HepG2 (cell line): ENCODE measurements at regions not wholly inside any gene's neighbourhood (a gene's known extent, or its start where the extent isn't known, plus 50 kb on each side); places are given as distances from the start of the nearest gene placed in this dataset.

Experiments used
- ATAC-seq: fragments of 200-7000 bp; cut with Tn5 transposase; 3 replicates; pipeline ENCODE4 v1.9.1; 2020; ENCODE audit warnings: mild to moderate bottlenecking, moderate library complexity
- BruUV-seq: library from RNA; stranded (reverse); fragments of 400-500 nt; replicated peaks from 2 replicates; lab custom pipeline; 2021; lab: Mats Ljungman, UMichigan
- CTCF ChIA-PET: fragments of 300-600 bp; formaldehyde crosslinking; extraction: SDS; loops from one replicate; lab custom pipeline; 2021; ENCODE audit warnings: low total read pairs, inconsistent platforms, low intra/inter-chr PET ratio; lab: Yijun Ruan, JAX
- POLR2A ChIA-PET: fragments of 350-600 bp; sonication (Branson Sonifier 250); formaldehyde crosslinking; loops from one replicate; lab custom pipeline; 2020; ENCODE audit warnings: antibody characterized with exemption, inconsistent platforms; lab: Yijun Ruan, JAX
- DNase-seq: peaks from one replicate; pipeline ENCODE4 v3.0.0-alpha.2; 2015; ENCODE audit warnings: low spot score
- FAIRE-seq: peaks from 3 replicates; lab custom pipeline; 2011; peaks lifted over from hg19 to GRCh38; lab: Jason Lieb, UNC
- H2AFZ ChIP-seq: one replicate; pipeline ENCODE4 v1.6.1; 2011; ENCODE audit warnings: low read length, inconsistent platforms
- H3K27ac ChIP-seq: fragments of 300-600 bp; 3 replicates; pipeline ENCODE4 v1.8.0; 2011; ENCODE audit warnings: mixed run types, mild to moderate bottlenecking, mixed read lengths, low read length, inconsistent platforms; ENCODE audit not compliant: insufficient read depth; ENCODE audit errors: extremely low read length
- H3K27me3 ChIP-seq, 2 experiments: fragments of 200-600 bp in 1 of 2; 2 replicates in 1 of 2; 3 replicates in 1 of 2; pipeline versions ENCODE4 v1.6.0 to v1.8.0; 2011; ENCODE audit warnings: low read length in 2 of 2, mild to moderate bottlenecking in 2 of 2, moderate library complexity in 2 of 2, inconsistent platforms in 1 of 2; ENCODE audit not compliant: insufficient read depth in 2 of 2, control insufficient read depth in 1 of 2
- H3K36me3 ChIP-seq, 2 experiments: fragments of 200-600 bp in 1 of 2; replicated peaks in 1 of 2; 2 replicates in 1 of 2; 3 replicates in 1 of 2; pipeline versions ENCODE4 v1.5.1 to v1.8.0; 2011; ENCODE audit warnings: low read length in 2 of 2, inconsistent platforms in 1 of 2; ENCODE audit not compliant: insufficient read depth in 2 of 2, control insufficient read depth in 1 of 2
- H3K4me1 ChIP-seq: 2 replicates; pipeline ENCODE4 v1.5.1; 2012; ENCODE audit warnings: low read length, inconsistent platforms; ENCODE audit not compliant: insufficient read depth
- H3K4me2 ChIP-seq: 2 replicates; pipeline ENCODE4 v1.6.0; 2011; ENCODE audit warnings: low read depth, low read length, inconsistent platforms
- H3K4me3 ChIP-seq, 3 experiments: fragments of 200-600 bp in 1 of 3; sonication (generic), shearing (Covaris generic) in 1 of 3; replicated peaks in 1 of 3; 2 replicates each; pipeline ENCODE4 v1.5.1; 2011 to 2016; ENCODE audit warnings: low read length in 3 of 3, inconsistent platforms in 2 of 3, low read depth in 2 of 3, mild to moderate bottlenecking in 2 of 3, control low read depth in 1 of 3, mixed read lengths in 1 of 3; ENCODE audit not compliant: insufficient read depth in 1 of 3
- H3K79me2 ChIP-seq: one replicate; pipeline ENCODE4 v1.6.1; 2011; ENCODE audit warnings: low read length, inconsistent platforms; ENCODE audit not compliant: insufficient read depth
- H3K9ac ChIP-seq: 2 replicates; pipeline ENCODE4 v1.6.0; 2011; ENCODE audit warnings: mild to moderate bottlenecking, low read depth, low read length, inconsistent platforms; ENCODE audit not compliant: insufficient read depth
- H3K9me3 ChIP-seq: 2 replicates; pipeline ENCODE4 v1.5.1; 2012; ENCODE audit warnings: mild to moderate bottlenecking, low read length
- H4K20me1 ChIP-seq: 2 replicates; pipeline ENCODE4 v1.6.0; 2011; ENCODE audit warnings: inconsistent platforms, mild to moderate bottlenecking, low read length, moderate library complexity; ENCODE audit not compliant: insufficient read depth
- CBX2 ChIP-seq, 2 experiments: fragments of 200-600 bp in 1 of 2; sonication (generic); formaldehyde crosslinking in 1 of 2; IDR thresholded peaks; 2 replicates each; pipeline versions ENCODE4 v1.7.0 to v1.8.1; 2018 to 2022; ENCODE audit warnings: low read depth in 2 of 2, low read length in 1 of 2, mild to moderate bottlenecking in 1 of 2, missing genetic modification reagents in 1 of 2
- KLF12 ChIP-seq: sonication (generic); formaldehyde crosslinking; IDR thresholded peaks from 2 replicates; pipeline ENCODE4 v1.4.0; 2020; ENCODE audit warnings: missing genetic modification reagents, borderline replicate concordance
- NFYB ChIP-seq: sonication (generic); formaldehyde crosslinking; IDR thresholded peaks from 2 replicates; pipeline ENCODE4 v1.4.0; 2020; ENCODE audit warnings: missing genetic modification reagents
- NR1H2 ChIP-seq: sonication (generic); formaldehyde crosslinking; IDR thresholded peaks from 2 replicates; pipeline ENCODE4 v1.8.1; 2022; ENCODE audit warnings: low read depth, missing genetic modification reagents, borderline replicate concordance
- SNAPC2 ChIP-seq: sonication (generic); formaldehyde crosslinking; IDR thresholded peaks from 2 replicates; pipeline ENCODE4 v1.8.1; 2022; ENCODE audit warnings: mild to moderate bottlenecking, missing genetic modification reagents
- ZMAT3 ChIP-seq: sonication (generic); formaldehyde crosslinking; conservative IDR thresholded peaks from 2 replicates; pipeline ENCODE4 v1.7.0; 2021; ENCODE audit warnings: missing genetic modification reagents
- ZNF432 ChIP-seq: sonication (generic); formaldehyde crosslinking; IDR thresholded peaks from 2 replicates; pipeline ENCODE4 v1.5.0; 2020; ENCODE audit warnings: missing genetic modification reagents, mild to moderate bottlenecking, borderline replicate concordance
- WGBS: methylation state at CpG from one replicate; pipeline ENCODE4 v1.1.6; 2017; ENCODE audit warnings: low lambda C conversion rate; 5-methylcytosine and 5-hydroxymethylcytosine counted together
- in situ Hi-C: cut with HindIII; loops from 2 replicates; pipeline ENCODE4 v1.10.0; 2017; ENCODE audit warnings: low pct_unique_long_range_greater_than_20kb; ENCODE audit not compliant: extremely low pct_ligation_motif_present
- intact Hi-C: fragments of 100-400 bp; cut with micrococcal nuclease; formaldehyde crosslinking; loops from one replicate; pipeline ENCODE4 v1.10.0; 2022; ENCODE audit not compliant: unreplicated experiment
- TF ChIP-seq, protein P1 (sequence below): sonication (generic); formaldehyde crosslinking; IDR thresholded peaks from 2 replicates; pipeline ENCODE4 v1.4.0; 2020; ENCODE audit warnings: missing genetic modification reagents

DNA sequence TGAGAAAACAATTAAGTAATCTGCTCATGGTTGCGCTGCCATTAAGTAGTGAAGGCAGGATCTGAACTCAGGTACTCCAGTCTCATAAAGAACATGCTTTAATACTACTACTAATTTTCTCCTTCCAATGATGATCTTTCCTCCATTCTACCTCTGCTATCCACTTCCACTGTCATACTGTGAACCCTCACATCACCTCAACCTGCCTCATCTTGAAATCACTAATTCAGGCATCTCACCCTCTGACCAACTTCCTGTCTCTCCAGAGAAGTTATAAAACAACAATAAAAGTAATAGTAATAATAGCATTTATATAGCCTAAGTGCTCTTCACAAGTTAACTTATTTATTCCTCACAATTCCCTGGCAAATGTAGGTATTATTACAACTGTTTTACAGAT lies 57.1 kb upstream of the PSMA1 start:
- H3K4me3 ChIP-seq, result no peak overlapping the region
- no peak for DNase-seq
- ChIA-PET CTCF (no interaction called here), POLR2A (no interaction called here)
- H3K27me3 ChIP-seq, result no peaks in the 10 kb centered on the region
- H3K4me2 ChIP-seq, result no peak overlapping the region
- WGBS, result 94% methylated on average over 1 of the region's 1 CpG
- no peaks in the 10 kb centered on the region for H3K9me3 ChIP-seq
- H4K20me1 ChIP-seq, result no peaks in the 10 kb centered on the region
- no TSS peak for BruUV-seq
- no peak for FAIRE-seq
- H3K79me2 ChIP-seq, result no peaks in the 10 kb centered on the region
- no peak for ATAC-seq
- H3K4me1 ChIP-seq, result peaks cover 38% of the 10 kb centered on the region
- in situ Hi-C loops (no loop called here), intact Hi-C loops (no loop called here)
- H3K27ac ChIP-seq, result no peak overlapping the region
- TF ChIP-seq, protein P1, sequence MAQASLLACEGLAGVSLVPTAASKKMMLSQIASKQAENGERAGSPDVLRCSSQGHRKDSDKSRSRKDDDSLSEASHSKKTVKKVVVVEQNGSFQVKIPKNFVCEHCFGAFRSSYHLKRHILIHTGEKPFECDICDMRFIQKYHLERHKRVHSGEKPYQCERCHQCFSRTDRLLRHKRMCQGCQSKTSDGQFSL (CRISPR knock-in tag), result no peak
- TF ChIP-seq ZMAT3 (CRISPR knock-in tag) (no peak), SNAPC2 (no peak), KLF12 (CRISPR knock-in tag) (no peak), NR1H2 (CRISPR knock-in tag) (no peak), NFYB (CRISPR knock-in tag) (no peak), ZNF432 (CRISPR knock-in tag) (no peak), CBX2 (IDR thresholded peaks at IDR 0.05; ENCODE audit: low read depth, low read length) (no peak), CBX2 (CRISPR knock-in tag; IDR thresholded peaks at IDR 0.05; ENCODE audit: low read depth) (no peak)
- H3K36me3 ChIP-seq, result no peaks in the 10 kb centered on the region
- H3K9ac ChIP-seq, result no peak overlapping the region
- H2AFZ ChIP-seq, result no peak overlapping the region
